HG03103 (cell line): ENCODE measurements at regions not wholly inside any gene's neighbourhood (a gene's known extent, or its start where the extent isn't known, plus 50 kb on each side); places are given as distances from the start of the nearest gene placed in this dataset.
"Not testable (repeated sequence)": the region's sequence is repeated elsewhere in the genome, so short reads cannot be mapped to it uniquely, and the experiment has no call there.

Experiments
- ATAC-seq: cut with Tn5 transposase; IDR thresholded peaks from one replicate; pipeline ENCODE4 v1.9.1; 2021; ENCODE audit warnings: low read depth; ENCODE audit not compliant: unreplicated experiment

GRCh38 chr2:139742216-139743172 lies 962.3 kb upstream of the NXPH2 start:
- no peak for ATAC-seq

GRCh38 chr2:139737659-139738058 lies 957.5 kb upstream of the NXPH2 start:
- no peak for ATAC-seq

- no peak for ATAC-seq
Observed at GRCh38 chr2:139730197-139730596, 950.0 kb upstream of the NXPH2 start.

GRCh38 chr2:139721411-139721995 lies 941.3 kb upstream of the NXPH2 start:
- no peak for ATAC-seq

- no peak for ATAC-seq
Observed at GRCh38 chr2:139720056-139720455, 939.9 kb upstream of the NXPH2 start.

GRCh38 chr2:139704606-139705005 lies 924.4 kb upstream of the NXPH2 start:
- no peak for ATAC-seq

GRCh38 chr2:139694327-139694726 lies 914.1 kb upstream of the NXPH2 start:
- no peak for ATAC-seq

GRCh38 chr2:139686205-139686604 lies 906.0 kb upstream of the NXPH2 start:
- ATAC-seq, result no peak

GRCh38 chr2:139685090-139685983 lies 905.1 kb upstream of the NXPH2 start:
- no peak for ATAC-seq

- ATAC-seq, result no peak
Observed at GRCh38 chr2:139684286-139684860, 904.2 kb upstream of the NXPH2 start.

GRCh38 chr2:139674577-139674976 lies 894.4 kb upstream of the NXPH2 start:
- no peak for ATAC-seq

- ATAC-seq, result not testable (repeated sequence)
Observed at GRCh38 chr2:139673447-139673846, 893.3 kb upstream of the NXPH2 start.

- no peak for ATAC-seq
Observed at GRCh38 chr2:139669675-139670074, 889.5 kb upstream of the NXPH2 start.

GRCh38 chr2:139652385-139652784 lies 872.2 kb upstream of the NXPH2 start:
- no peak for ATAC-seq

- ATAC-seq, result no peak
Observed at GRCh38 chr2:139645617-139646016, 865.4 kb upstream of the NXPH2 start.

- ATAC-seq, result no peak
Observed at GRCh38 chr2:139643139-139643538, 862.9 kb upstream of the NXPH2 start.

GRCh38 chr2:139631966-139632365 lies 851.8 kb upstream of the NXPH2 start:
- no peak for ATAC-seq

GRCh38 chr2:139628931-139629330 lies 848.7 kb upstream of the NXPH2 start:
- ATAC-seq, result no peak

GRCh38 chr2:139626128-139626527 lies 845.9 kb upstream of the NXPH2 start:
- no peak for ATAC-seq

GRCh38 chr2:139622691-139623090 lies 842.5 kb upstream of the NXPH2 start:
- no peak for ATAC-seq

- no peak for ATAC-seq
Observed at GRCh38 chr2:139617747-139618146, 837.6 kb upstream of the NXPH2 start.
